SJSA1 (cell line): ENCODE measurements at regions not wholly inside any gene's neighbourhood (a gene's known extent, or its start where the extent isn't known, plus 50 kb on each side); places are given as distances from the start of the nearest gene placed in this dataset.

ENCODE experiments used
- DNase-seq, 2 experiments: peaks; one replicate each; pipeline ENCODE4 v3.0.0-alpha.2; 2015 to 2020; ENCODE audit warnings: low spot score in 2 of 2, low read depth in 1 of 2
- H3K27ac ChIP-seq: fragments of 250-450 bp; sonication (Bioruptor Pico); 2 replicates; pipeline ENCODE4 v1.5.1; 2020; ENCODE audit warnings: mild to moderate bottlenecking, moderate library complexity
- H3K27me3 ChIP-seq: fragments of 250-450 bp; sonication (Bioruptor Pico); replicated peaks from 2 replicates; pipeline ENCODE4 v1.5.1; 2020; ENCODE audit warnings: mild to moderate bottlenecking, moderate library complexity
- H3K36me3 ChIP-seq: fragments of 250-450 bp; sonication (Bioruptor Pico); 2 replicates; pipeline ENCODE4 v1.5.1; 2020; ENCODE audit warnings: mild to moderate bottlenecking
- H3K4me1 ChIP-seq: fragments of 250-450 bp; sonication (Bioruptor Pico); replicated peaks from 2 replicates; pipeline ENCODE4 v1.6.1; 2021; ENCODE audit warnings: mild to moderate bottlenecking
- H3K4me3 ChIP-seq: fragments of 250-450 bp; sonication (Bioruptor Pico); 2 replicates; pipeline ENCODE4 v1.5.1; 2020; ENCODE audit warnings: mild to moderate bottlenecking
- H3K9me3 ChIP-seq: fragments of 250-450 bp; sonication (Bioruptor Pico); replicated peaks from 2 replicates; pipeline ENCODE4 v1.5.1; 2020; ENCODE audit warnings: mild to moderate bottlenecking

GRCh38 chr9:126128494-126129142 lies 198.0 kb upstream of the MVB12B start:
- Histone ChIP-seq H3K36me3 (no peaks in the 10 kb centered on the region), H3K27me3 (peaks cover 8% of the 10 kb centered on the region; the same call in 1 of the 2 replicates), H3K27ac (no peak overlapping the region), H3K4me1 (no peaks in the 10 kb centered on the region), H3K9me3 (no peaks in the 10 kb centered on the region), H3K4me3 (no peak overlapping the region)
- no peak for DNase-seq

DNA sequence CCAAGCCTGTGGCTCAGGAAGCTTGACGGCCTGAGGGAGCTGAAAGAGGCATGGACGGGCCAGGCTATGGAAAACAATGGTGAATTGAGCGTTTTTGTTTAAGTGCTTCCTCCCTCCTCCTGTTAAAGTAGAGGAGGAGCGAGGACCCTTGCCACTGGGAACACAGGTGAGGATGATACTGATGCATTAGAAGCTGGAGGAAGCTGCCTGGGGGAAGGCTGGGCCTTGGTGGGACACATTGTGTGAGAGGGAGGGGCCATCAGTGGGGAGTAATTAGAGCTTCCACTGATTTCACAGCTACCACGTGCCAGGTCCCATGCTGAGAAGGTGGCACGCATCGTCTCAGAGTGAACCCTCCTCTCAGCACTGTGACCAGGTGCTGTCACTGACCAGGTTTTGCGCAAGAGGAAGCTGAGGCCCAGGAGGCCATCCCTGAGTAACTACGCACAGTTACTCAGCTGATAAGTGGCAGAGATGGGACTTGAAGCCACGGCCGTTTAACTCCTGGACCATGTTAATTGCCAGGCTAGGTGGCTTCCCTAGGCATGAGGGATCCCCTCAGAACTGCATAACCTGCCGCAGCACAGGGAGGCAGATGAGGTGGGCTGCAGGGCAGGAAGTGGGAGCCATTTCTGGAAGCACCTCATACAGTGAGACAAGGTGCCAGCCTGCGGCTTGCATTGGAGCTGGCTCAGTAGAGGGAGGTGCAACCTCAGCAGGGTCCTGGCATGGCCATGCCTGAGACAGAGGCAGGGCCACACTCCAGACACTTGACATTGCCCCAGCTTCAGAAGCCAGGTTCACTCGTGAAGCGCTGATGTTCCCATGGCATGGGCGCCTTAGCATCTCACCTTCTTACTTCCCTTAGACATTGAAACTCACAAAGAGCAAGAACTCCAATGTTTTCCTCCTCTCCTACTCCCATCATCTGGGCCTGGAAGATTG lies 195.3 kb upstream of the MVB12B start:
- H3K4me3 ChIP-seq = no peak overlapping the region
- no peak overlapping the region for H3K27ac ChIP-seq
- no peak for DNase-seq
- 0 out of 2 replicates have a peak, but pooled peaks cover 4% of the 10 kb centered on the region for H3K27me3 ChIP-seq
- no peaks in the 10 kb centered on the region for H3K9me3 ChIP-seq
- H3K4me1 ChIP-seq = no peaks in the 10 kb centered on the region
- H3K36me3 ChIP-seq = no peaks in the 10 kb centered on the region

GRCh38 chr9:126132746-126133145 lies 193.9 kb upstream of the MVB12B start:
- Histone ChIP-seq H3K4me3 (no peak overlapping the region), H3K27ac (no peak overlapping the region), H3K9me3 (0 out of 2 replicates have a peak, but pooled peaks cover 3% of the 10 kb centered on the region), H3K27me3 (0 out of 2 replicates have a peak, but pooled peaks cover 4% of the 10 kb centered on the region), H3K4me1 (no peaks in the 10 kb centered on the region), H3K36me3 (no peaks in the 10 kb centered on the region)
- no peak for DNase-seq

DNA sequence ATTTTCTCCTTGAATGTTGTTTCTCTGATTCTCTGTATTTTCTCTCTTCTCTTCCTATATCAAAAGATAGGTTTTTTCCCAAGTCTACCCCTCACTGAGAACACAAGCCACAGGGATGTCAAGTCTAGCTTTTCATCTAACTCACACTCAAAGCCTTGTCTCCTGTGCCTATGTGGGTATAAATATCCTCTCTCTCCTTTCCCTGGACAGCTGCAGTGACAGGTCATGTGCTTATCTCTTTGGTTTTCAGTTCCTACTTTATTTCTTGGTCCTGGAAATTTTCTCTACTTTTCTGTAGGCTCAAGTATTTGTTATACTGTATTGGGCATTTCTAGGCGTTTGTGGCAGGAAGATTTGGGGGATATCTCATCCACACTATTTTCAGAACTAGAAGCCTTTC lies 182.4 kb upstream of the MVB12B start:
- Histone ChIP-seq H3K4me1 (no peaks in the 10 kb centered on the region), H3K9me3 (no peaks in the 10 kb centered on the region), H3K36me3 (no peaks in the 10 kb centered on the region), H3K27me3 (peaks cover 3% of the 10 kb centered on the region; the same call in 1 of the 2 replicates), H3K4me3 (no peak overlapping the region), H3K27ac (no peak overlapping the region)
- no peak for DNase-seq

DNA sequence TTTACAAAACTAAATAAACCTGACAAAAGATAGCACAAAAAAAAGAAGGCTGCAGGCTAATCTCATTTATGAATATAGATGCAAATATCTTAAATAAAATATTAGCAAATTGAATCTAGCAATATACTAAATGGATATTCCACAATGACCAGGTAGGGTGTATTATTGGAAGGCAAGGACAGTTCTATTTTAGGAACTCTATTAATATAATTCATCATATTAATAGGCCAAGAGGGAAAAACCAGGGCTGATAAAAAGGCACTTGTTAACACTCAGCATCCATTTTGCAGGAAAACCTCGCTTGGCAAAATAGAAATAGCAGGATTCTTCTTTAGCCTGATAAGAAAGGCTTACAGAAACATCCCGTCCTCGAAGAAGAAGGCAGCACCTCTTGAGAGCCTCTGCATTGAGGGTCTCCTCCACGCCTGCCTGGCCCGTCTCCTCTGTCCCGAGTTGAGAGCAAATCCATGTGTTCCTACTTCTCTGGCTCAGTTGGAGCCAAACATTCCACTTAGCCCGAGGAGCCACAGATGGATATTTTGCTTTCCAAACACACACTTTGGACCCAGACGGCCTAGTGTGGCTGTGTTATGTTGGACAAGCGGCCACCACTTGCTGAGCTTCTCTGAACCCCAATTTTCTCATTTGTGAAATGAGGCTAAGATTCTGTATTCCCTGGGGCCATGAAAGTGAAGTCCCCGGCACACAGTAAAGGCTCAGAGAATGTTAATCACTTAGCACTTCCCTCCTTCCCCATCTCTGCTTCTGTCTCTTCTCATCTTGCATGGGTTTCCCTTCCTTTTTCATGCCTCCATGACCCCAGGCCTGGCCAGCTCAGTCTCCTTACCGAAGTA lies 181.8 kb upstream of the MVB12B start:
- no peak overlapping the region for H3K27ac ChIP-seq
- DNase-seq = peak in 1 of 2 experiments; percentile 11
- no peak overlapping the region for H3K4me3 ChIP-seq
- no peaks in the 10 kb centered on the region for H3K36me3 ChIP-seq
- H3K4me1 ChIP-seq = no peaks in the 10 kb centered on the region
- peaks cover 3% of the 10 kb centered on the region; the same call in 1 of the 2 replicates for H3K27me3 ChIP-seq
- H3K9me3 ChIP-seq = no peaks in the 10 kb centered on the region

DNA sequence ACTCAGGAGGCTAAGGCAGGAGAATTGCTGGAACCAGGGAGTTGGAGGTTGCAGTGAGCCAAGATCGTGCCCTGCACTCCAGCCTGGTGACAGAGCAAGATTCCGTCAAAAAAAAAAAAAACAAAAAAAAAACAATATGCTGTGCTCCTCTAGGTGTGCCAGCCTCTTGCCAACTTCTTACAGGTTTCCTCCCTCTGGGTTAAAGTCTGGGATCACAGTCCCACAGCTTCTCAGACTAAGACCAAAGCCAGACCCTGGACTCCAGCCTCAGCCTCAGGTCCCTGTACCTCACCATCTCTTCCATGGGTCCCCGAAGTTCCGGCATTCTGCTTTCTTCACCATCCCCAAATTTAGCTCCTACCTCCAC lies 180.8 kb upstream of the MVB12B start:
- Histone ChIP-seq H3K4me3 (no peak overlapping the region), H3K27me3 (peaks cover 3% of the 10 kb centered on the region; the same call in 1 of the 2 replicates), H3K4me1 (no peaks in the 10 kb centered on the region), H3K36me3 (no peaks in the 10 kb centered on the region), H3K9me3 (no peaks in the 10 kb centered on the region), H3K27ac (no peak overlapping the region)
- DNase-seq = no peak

GRCh38 chr9:126146254-126147145 lies 180.1 kb upstream of the MVB12B start:
- DNase-seq = peak in 1 of 2 experiments; percentile 31
- H3K4me1 ChIP-seq = no peaks in the 10 kb centered on the region
- no peaks in the 10 kb centered on the region for H3K36me3 ChIP-seq
- H3K27me3 ChIP-seq = peaks cover 3% of the 10 kb centered on the region; the same call in 1 of the 2 replicates
- H3K4me3 ChIP-seq = no peak overlapping the region
- no peaks in the 10 kb centered on the region for H3K9me3 ChIP-seq
- H3K27ac ChIP-seq = no peak overlapping the region

DNA sequence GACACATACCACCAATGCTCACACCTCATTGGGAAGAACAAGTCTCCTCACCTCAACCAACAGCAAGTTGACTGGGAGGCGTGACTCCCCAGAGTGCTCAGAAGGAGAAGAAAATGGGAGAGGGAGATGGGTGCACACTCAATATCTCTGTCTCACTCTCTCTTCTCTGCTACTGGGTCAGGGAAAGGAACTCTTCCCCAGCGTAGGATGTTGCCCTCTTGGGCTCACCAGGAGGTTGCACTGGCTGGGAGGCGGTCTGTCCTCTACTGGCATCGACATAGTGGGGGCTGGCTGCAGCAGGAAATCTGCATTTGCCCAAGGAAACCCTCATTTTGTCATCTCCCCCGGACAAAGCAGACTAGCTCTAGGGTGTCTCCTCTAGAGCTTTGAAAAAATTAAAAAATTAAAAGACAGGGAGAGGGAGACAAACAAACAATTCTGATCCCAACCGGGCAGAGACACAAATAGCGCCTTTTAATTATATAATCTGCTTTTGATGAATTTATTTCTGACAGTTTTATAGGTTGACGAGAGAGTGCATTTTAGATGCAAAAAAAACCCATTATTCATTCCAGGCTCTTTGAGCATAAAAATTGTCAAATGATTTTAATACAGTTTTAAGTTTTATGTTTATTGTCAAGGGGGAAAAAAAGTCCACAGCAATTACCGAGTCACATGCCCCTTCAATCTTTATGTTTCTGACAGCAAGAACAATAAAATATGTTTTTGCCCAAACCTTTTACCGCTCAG lies 179.3 kb upstream of the MVB12B start:
- H3K4me1 ChIP-seq = no peaks in the 10 kb centered on the region
- no peak overlapping the region for H3K27ac ChIP-seq
- H3K9me3 ChIP-seq = no peaks in the 10 kb centered on the region
- no peaks in the 10 kb centered on the region for H3K36me3 ChIP-seq
- DNase-seq = peak in 1 of 2 experiments; percentile 7
- peaks cover 3% of the 10 kb centered on the region; the same call in 1 of the 2 replicates for H3K27me3 ChIP-seq
- H3K4me3 ChIP-seq = no peak overlapping the region

DNA sequence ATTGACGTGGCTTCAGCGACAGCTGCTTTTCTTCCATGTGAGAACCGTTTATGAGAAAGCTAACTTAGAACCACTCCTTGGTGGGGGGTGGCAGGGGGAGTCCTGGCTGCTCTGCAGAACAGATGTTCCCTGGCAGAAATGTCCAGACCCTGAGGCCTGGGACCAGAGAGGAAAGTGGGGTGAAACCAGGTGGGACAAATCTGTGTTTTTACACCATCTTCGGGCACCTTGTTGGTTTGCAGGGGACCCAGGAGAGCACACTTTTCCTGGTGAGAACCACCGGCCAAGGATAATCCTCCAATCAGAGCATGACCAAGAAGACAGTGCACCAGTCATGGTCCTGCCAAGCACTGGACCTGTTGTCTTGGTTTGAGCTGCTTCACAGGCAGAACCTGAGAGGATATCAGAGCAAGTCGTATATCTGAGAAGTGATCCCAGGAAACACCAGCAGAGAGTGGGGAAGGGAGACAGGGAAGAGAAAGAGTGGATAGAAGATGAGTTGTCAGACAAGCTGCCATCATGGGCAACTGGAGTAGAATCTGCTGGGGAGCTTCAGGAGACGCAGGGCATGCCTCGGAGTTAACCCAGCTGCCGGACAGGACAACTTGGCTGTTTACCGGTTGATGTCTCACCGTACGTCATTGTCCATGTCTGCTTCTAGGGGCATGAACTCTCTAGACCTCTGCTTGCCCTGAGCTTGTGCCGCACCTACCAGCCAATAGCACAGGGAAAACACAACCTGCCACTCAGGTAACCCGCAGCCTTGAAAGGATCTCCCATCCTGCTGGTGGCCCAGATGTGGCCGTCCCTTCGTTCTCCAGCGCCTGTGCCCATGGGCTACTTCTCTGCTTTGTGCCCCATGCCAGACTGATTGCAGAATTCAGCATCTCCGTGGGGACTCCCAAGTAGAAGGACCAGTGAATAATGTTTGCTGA lies 178.4 kb upstream of the MVB12B start:
- H3K27ac ChIP-seq = no peak overlapping the region
- H3K9me3 ChIP-seq = no peaks in the 10 kb centered on the region
- H3K4me1 ChIP-seq = no peaks in the 10 kb centered on the region
- H3K27me3 ChIP-seq = peaks cover 3% of the 10 kb centered on the region; the same call in 1 of the 2 replicates
- DNase-seq = peak in 1 of 2 experiments; percentile 27
- H3K36me3 ChIP-seq = no peaks in the 10 kb centered on the region
- H3K4me3 ChIP-seq = no peak overlapping the region

GRCh38 chr9:126148994-126149393 lies 177.6 kb upstream of the MVB12B start:
- Histone ChIP-seq H3K9me3 (no peaks in the 10 kb centered on the region), H3K4me1 (no peaks in the 10 kb centered on the region), H3K36me3 (no peaks in the 10 kb centered on the region), H3K4me3 (no peak overlapping the region), H3K27ac (no peak overlapping the region), H3K27me3 (peaks cover 3% of the 10 kb centered on the region; the same call in 1 of the 2 replicates)
- DNase-seq = peak in 1 of 2 experiments; percentile 7

- H3K4me1 ChIP-seq = no peaks in the 10 kb centered on the region
- no peak overlapping the region for H3K4me3 ChIP-seq
- H3K9me3 ChIP-seq = no peaks in the 10 kb centered on the region
- peaks cover 3% of the 10 kb centered on the region; the same call in 1 of the 2 replicates for H3K27me3 ChIP-seq
- no peak for DNase-seq
- H3K36me3 ChIP-seq = no peaks in the 10 kb centered on the region
- H3K27ac ChIP-seq = no peak overlapping the region
Observed at GRCh38 chr9:126149661-126150060, 177.0 kb upstream of the MVB12B start.
